Glomerular visceral epithelial cell (primary cell): ENCODE measurements at regions not wholly inside any gene's neighbourhood (a gene's known extent, or its start where the extent isn't known, plus 50 kb on each side); places are given as distances from the start of the nearest gene placed in this dataset.

Source experiments
- DNase-seq: peaks from one replicate; pipeline ENCODE4 v3.0.0-alpha.2; 2016; ENCODE audit errors: extremely low spot score

GRCh38 chr11:112587664-112588063, 327.0 kb upstream of the PLET1 start:
- no peak for DNase-seq

GRCh38 chr11:112588252-112588694, 327.6 kb upstream of the PLET1 start:
- peak; percentile 64 for DNase-seq

GRCh38 chr11:112589155-112589554, 328.5 kb upstream of the PLET1 start:
- no peak for DNase-seq

- no peak for DNase-seq
These were observed 330.1 kb upstream of the PLET1 start for GRCh38 chr11:112590764-112591163.

- no peak for DNase-seq
These were observed 332.8 kb upstream of the PLET1 start for GRCh38 chr11:112593440-112593839.

- no peak for DNase-seq
These were observed 335.7 kb upstream of the PLET1 start for GRCh38 chr11:112596324-112596723.

- no peak for DNase-seq
These were observed 336.7 kb upstream of the PLET1 start for GRCh38 chr11:112597286-112597790.

- no peak for DNase-seq
These were observed 338.6 kb upstream of the PLET1 start for GRCh38 chr11:112599265-112599664.

GRCh38 chr11:112599856-112600533, 339.3 kb upstream of the PLET1 start:
- no peak for DNase-seq

GRCh38 chr11:112605093-112605666, 344.5 kb upstream of the PLET1 start:
- DNase-seq: no peak

GRCh38 chr11:112606656-112607055, 346.0 kb upstream of the PLET1 start:
- DNase-seq: no peak

- no peak for DNase-seq
These were observed 347.8 kb upstream of the PLET1 start for GRCh38 chr11:112608509-112608908.

- DNase-seq: no peak
These were observed 349.8 kb upstream of the PLET1 start for GRCh38 chr11:112610494-112610893.

- no peak for DNase-seq
These were observed 350.0 kb upstream of the NCAM1 start for GRCh38 chr11:112610996-112611750.

GRCh38 chr11:112611771-112612170, 349.4 kb upstream of the NCAM1 start:
- no peak for DNase-seq

- DNase-seq: no peak
These were observed 348.9 kb upstream of the NCAM1 start for GRCh38 chr11:112612250-112612849.

GRCh38 chr11:112613051-112613972, 347.9 kb upstream of the NCAM1 start:
- no peak for DNase-seq

- DNase-seq: no peak
These were observed 346.6 kb upstream of the NCAM1 start for GRCh38 chr11:112614605-112615004.

- no peak for DNase-seq
These were observed 346.0 kb upstream of the NCAM1 start for GRCh38 chr11:112615238-112615637.

- DNase-seq: no peak
These were observed 345.3 kb upstream of the NCAM1 start for GRCh38 chr11:112615891-112616290.
